Ishikawa (cell line): ENCODE measurements at regions not wholly inside any gene's neighbourhood (a gene's known extent, or its start where the extent isn't known, plus 50 kb on each side); places are given as distances from the start of the nearest gene placed in this dataset.

Source experiments
- CEBPB ChIP-seq: IDR thresholded peaks from 2 replicates; pipeline ENCODE4 v1.6.1; 2012
- CREB1 ChIP-seq: IDR thresholded peaks from 2 replicates; pipeline ENCODE4 v1.6.1; 2012; ENCODE audit warnings: low read depth
- EGR1 ChIP-seq: IDR thresholded peaks from 2 replicates; pipeline ENCODE4 v1.6.1; 2012
- EP300 ChIP-seq: IDR thresholded peaks from 2 replicates; pipeline ENCODE4 v1.6.1; 2012; ENCODE audit warnings: borderline replicate concordance
- FOXM1 ChIP-seq: IDR thresholded peaks from 2 replicates; pipeline ENCODE4 v1.6.1; 2012; ENCODE audit warnings: low read depth, borderline replicate concordance
- MAX ChIP-seq: IDR thresholded peaks from 2 replicates; pipeline ENCODE4 v1.6.1; 2012
- NFIC ChIP-seq: IDR thresholded peaks from 2 replicates; pipeline ENCODE4 v1.6.1; 2012
- RAD21 ChIP-seq: IDR thresholded peaks from 2 replicates; pipeline ENCODE4 v1.6.1; 2012; ENCODE audit warnings: low read depth
- REST ChIP-seq: IDR thresholded peaks from 2 replicates; pipeline ENCODE4 v1.6.1; 2012; ENCODE audit warnings: low read depth, mild to moderate bottlenecking
- TAF1 ChIP-seq: IDR thresholded peaks from 2 replicates; pipeline ENCODE4 v1.6.1; 2012; ENCODE audit warnings: low read depth, mild to moderate bottlenecking
- TCF12 ChIP-seq: IDR thresholded peaks from 2 replicates; pipeline ENCODE4 v1.6.1; 2012; ENCODE audit warnings: low read depth
- TEAD4 ChIP-seq: IDR thresholded peaks from 2 replicates; pipeline ENCODE4 v1.6.1; 2012
- USF1 ChIP-seq: IDR thresholded peaks from 2 replicates; pipeline ENCODE4 v1.6.1; 2012
- YY1 ChIP-seq: IDR thresholded peaks from 2 replicates; pipeline ENCODE4 v1.6.1; 2012; ENCODE audit warnings: low read depth
- ZBTB7A ChIP-seq: IDR thresholded peaks from 2 replicates; pipeline ENCODE4 v1.6.1; 2012; ENCODE audit warnings: low read depth

GRCh38 chr2:128834207-128834879 is 515.7 kb upstream of the HS6ST1 start:
- TF ChIP-seq FOXM1 (no peak), EGR1 (no peak), TCF12 (no peak), REST (no peak), CREB1 (no peak), RAD21 (no peak), TAF1 (no peak), NFIC (no peak), MAX (no peak), EP300 (no peak), TEAD4 (no peak), YY1 (no peak), ZBTB7A (no peak), USF1 (no peak), CEBPB (no peak)

GRCh38 chr2:128834880-128835252 is 516.2 kb upstream of the HS6ST1 start:
- TF ChIP-seq NFIC (no peak), FOXM1 (no peak), REST (no peak), MAX (no peak), TEAD4 (no peak), TAF1 (no peak), EP300 (no peak), TCF12 (no peak), RAD21 (no peak), CREB1 (no peak), ZBTB7A (no peak), CEBPB (no peak), USF1 (no peak)

- TF ChIP-seq YY1: no peak
- TF ChIP-seq MAX: no peak
- TF ChIP-seq ZBTB7A: no peak
- TF ChIP-seq CREB1: no peak
- TF ChIP-seq RAD21: no peak
- no peak for TF ChIP-seq TAF1
- TF ChIP-seq CEBPB: no peak
- no peak for TF ChIP-seq TEAD4
- no peak for TF ChIP-seq TCF12
- no peak for TF ChIP-seq FOXM1
- TF ChIP-seq REST: no peak
- TF ChIP-seq EP300: no peak
- TF ChIP-seq EGR1: no peak
- TF ChIP-seq NFIC: no peak
- no peak for TF ChIP-seq USF1
Observed at GRCh38 chr2:128835342-128835855, 516.7 kb upstream of the HS6ST1 start.
